D721Med (cell line): ENCODE measurements at regions not wholly inside any gene's neighbourhood (a gene's known extent, or its start where the extent isn't known, plus 50 kb on each side); places are given as distances from the start of the nearest gene placed in this dataset.

ENCODE experiments used
- DNase-seq: peaks from one replicate; pipeline ENCODE4 v3.0.0; 2011; ENCODE audit warnings: low spot score; ENCODE audit not compliant: insufficient read length
- FAIRE-seq: peaks from 2 replicates; lab custom pipeline; 2011; peaks lifted over from hg19 to GRCh38; lab: Jason Lieb, UNC
- CTCF ChIP-seq: IDR thresholded peaks from 2 replicates; pipeline ENCODE4 v1.5.1; 2012; ENCODE audit warnings: mild to moderate bottlenecking, control low read depth; ENCODE audit not compliant: insufficient read depth; ENCODE audit errors: missing control alignments

- no peak for TF ChIP-seq CTCF
- FAIRE-seq (no peak), DNase-seq (no peak)
Observed at GRCh38 chr10:10351451-10351850, 666.2 kb upstream of the CELF2 start.

- DNase-seq (no peak), FAIRE-seq (no peak)
- no peak for TF ChIP-seq CTCF
Observed at GRCh38 chr10:10353326-10353868, 664.3 kb upstream of the CELF2 start.

GRCh38 chr10:10359263-10359662 lies 658.4 kb upstream of the CELF2 start:
- TF ChIP-seq CTCF = no peak
- DNase-seq (no peak), FAIRE-seq (no peak)

GRCh38 chr10:10361301-10361885 lies 656.3 kb upstream of the CELF2 start:
- FAIRE-seq (no peak), DNase-seq (no peak)
- no peak for TF ChIP-seq CTCF

- FAIRE-seq = no peak
- TF ChIP-seq CTCF = no peak
- DNase-seq = no peak
Observed at GRCh38 chr10:10362800-10363199, 654.9 kb upstream of the CELF2 start.

- no peak for DNase-seq
- TF ChIP-seq CTCF = no peak
- no peak for FAIRE-seq
Observed at GRCh38 chr10:10363217-10363616, 654.5 kb upstream of the CELF2 start.

GRCh38 chr10:10364902-10365301 lies 652.8 kb upstream of the CELF2 start:
- no peak for TF ChIP-seq CTCF
- no peak for FAIRE-seq
- DNase-seq = no peak
